NCI-H82 (cell line): ENCODE measurements at regions not wholly inside any gene's neighbourhood (a gene's known extent, or its start where the extent isn't known, plus 50 kb on each side); places are given as distances from the start of the nearest gene placed in this dataset.
A peak's percentile ranks its signal among the peaks of the same experiment; 100 is the strongest.
"Not testable (repeated sequence)": the region's sequence is repeated elsewhere in the genome, so short reads cannot be mapped to it uniquely, and the experiment has no call there.

Experiments used
- DNase-seq: peaks from one replicate; lab custom pipeline; 2025; lab: John Stamatoyannopoulos, UW

DNA sequence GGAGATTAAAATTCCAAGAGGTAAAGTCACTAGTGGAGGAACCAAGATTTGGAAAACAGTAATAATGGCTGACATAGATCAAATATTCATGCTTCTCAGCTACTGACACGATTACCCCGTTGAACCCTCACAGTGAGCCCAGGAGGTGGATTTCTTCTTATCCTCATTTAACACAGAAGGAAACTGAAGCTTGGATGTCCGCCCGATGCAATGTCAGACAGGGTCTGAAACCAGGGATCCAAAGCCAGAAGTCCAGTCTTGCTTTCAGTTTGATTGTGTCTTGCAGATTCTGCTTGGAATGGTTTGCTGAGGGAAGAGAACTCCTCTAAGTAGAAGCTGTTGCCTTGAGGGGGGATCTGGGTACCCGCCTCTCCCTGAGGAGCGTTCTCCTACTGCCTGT is 404.7 kb downstream of the KCNRG start:
- no peak for DNase-seq

GRCh38 chr13:50420718-50421472 is 405.7 kb downstream of the KCNRG start:
- DNase-seq, result no peak

DNA sequence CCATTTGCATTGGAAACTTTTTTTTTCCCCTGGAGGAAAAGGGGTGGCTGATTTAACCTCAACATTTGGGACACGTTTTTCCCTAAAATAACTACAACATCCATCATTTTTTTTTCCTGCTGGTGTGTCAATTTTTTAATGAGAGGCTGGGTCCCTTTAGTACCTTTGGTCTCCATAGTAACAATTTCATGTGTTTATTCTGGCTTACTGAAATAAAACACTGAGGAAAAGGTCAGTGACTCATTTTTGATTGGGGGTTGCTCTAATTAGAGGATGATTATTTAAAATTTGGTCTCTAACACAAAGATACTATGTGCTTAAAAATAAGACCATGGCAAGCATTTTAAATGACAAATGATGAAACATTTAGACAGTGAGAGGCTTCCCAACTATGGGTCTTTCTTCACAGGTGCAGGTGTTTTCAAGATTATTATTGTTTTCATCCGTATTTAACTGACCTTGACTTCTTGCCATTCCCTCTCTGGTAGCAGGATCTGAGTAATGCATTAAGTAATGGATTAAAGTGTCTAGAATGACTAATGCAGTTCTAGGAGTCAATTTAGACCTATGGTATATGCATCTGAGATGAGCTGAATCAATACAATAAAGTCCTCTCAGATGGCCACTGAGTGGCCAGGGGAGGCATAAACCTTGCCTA is 406.4 kb downstream of the KCNRG start:
- DNase-seq, result peak; percentile 23

GRCh38 chr13:50422181-50423148 is 407.2 kb downstream of the KCNRG start:
- no peak for DNase-seq

GRCh38 chr13:50424993-50425392 is 409.7 kb downstream of the KCNRG start:
- no peak for DNase-seq

DNA sequence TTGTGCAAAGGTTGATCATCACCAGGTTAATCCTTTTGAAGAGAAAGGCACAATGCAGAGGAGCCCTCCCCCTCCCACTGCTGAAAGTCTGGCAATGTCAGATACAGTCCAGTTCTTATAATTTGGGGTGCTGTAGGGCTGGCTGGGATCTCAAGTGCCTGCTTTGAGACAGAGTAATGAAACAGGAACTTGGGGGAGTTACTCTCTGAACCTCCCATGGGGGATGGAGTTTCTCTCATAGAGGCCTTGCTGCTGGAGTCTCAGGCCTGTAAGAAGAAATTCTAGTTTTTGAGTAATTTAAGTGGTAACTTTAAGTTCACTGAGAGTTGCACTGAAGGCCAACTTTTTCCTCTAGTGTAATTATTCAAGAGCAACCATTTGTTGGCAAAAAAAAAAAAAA is 410.5 kb downstream of the KCNRG start:
- no peak for DNase-seq

GRCh38 chr13:50426927-50427326 is 411.7 kb downstream of the KCNRG start:
- DNase-seq, result no peak

- DNase-seq, result not testable (repeated sequence)
Measured at GRCh38 chr13:50427511-50427910, 412.3 kb downstream of the KCNRG start.

GRCh38 chr13:50428183-50428877 is 413.1 kb downstream of the KCNRG start:
- DNase-seq, result no peak

DNA sequence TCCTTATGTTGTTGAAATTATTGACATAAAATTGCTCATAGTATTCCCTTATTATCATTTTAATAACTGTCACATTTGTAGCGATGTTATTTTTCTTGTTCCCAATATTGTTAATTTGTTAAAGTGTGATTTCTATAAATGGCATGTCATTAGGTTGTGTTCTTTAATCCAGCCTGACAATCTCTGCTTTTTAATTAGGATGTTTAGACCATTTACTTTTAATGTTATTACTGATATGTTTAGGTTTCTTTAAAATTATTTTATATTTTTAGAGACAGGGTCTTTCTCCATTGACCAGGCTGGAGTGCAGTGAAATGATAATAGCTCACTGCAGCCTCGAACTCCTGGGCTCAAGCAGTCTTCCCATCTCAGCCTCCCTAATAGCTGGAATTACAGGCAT is 408.5 kb downstream of the DLEU7 start:
- DNase-seq, result no peak

DNA sequence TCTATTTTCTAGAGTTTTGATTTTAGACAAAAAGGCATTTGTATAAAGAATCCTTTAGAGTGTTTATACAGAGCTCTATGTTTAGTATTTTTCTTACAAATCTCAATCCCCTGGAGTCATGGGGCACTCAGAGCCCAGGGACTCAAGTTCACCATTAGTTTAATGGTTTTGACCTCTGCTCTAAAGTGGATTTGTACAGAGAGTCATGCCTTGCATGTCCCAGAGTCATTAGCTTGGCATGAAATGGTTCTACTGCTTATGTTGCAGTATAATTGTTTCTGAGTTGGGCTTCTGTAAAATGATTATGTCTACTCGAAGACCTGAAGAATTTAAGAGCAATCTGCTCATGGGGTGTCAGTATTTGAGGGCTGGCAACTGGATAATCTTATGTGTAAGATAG is 406.2 kb downstream of the DLEU7 start:
- DNase-seq, result no peak

- no peak for DNase-seq
Measured at GRCh38 chr13:50438351-50438750, 405.1 kb downstream of the DLEU7 start.

DNA sequence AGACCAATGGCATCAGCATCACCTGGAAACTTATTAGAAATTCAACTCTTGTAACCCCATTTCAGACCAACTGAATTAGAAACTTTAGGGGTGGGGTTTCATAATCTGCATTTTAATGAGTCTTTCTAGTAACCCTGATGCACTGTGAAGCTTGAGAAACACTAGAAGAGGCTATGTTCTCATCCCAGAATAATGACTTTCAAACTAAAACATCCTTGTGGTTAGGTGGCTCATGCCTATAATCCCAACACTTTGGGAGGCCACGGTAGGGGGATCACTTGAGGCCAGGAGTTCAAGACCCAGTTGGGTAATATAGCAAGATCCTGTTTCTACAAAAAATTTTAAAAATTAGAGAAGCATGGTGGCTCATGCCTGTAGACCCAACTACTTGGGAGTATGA is 402.4 kb downstream of the DLEU7 start:
- no peak for DNase-seq

GRCh38 chr13:50444726-50445125 is 398.8 kb downstream of the DLEU7 start:
- DNase-seq, result no peak

GRCh38 chr13:50446611-50447010 is 396.9 kb downstream of the DLEU7 start:
- DNase-seq, result no peak

DNA sequence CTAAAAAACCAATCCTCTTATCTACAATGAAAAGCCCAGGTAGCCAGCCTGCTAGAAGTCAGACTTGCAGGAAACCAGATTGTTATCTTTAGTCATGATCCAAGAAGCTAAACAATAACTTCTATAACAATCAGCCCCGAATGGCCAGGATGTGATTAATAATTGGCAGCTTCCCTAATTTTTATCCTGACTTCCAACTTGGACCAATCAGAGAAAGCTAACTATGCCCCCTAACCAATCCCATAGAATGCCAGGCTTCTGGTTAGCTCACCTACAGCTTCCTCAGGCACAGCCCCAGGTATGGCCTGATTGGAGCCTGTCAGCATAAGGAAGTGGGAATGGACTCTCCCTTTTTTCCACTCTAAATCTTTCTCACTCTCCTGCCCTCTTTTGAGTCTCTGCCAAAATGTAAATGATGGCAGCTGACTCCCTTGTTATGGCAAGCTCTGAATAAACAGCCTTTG is 394.9 kb downstream of the DLEU7 start:
- DNase-seq, result no peak

- DNase-seq, result no peak
Measured at GRCh38 chr13:50449465-50449864, 394.0 kb downstream of the DLEU7 start.

GRCh38 chr13:50450279-50450678 is 393.2 kb downstream of the DLEU7 start:
- no peak for DNase-seq

- DNase-seq, result no peak
Measured at GRCh38 chr13:50451609-50452008, 391.9 kb downstream of the DLEU7 start.

DNA sequence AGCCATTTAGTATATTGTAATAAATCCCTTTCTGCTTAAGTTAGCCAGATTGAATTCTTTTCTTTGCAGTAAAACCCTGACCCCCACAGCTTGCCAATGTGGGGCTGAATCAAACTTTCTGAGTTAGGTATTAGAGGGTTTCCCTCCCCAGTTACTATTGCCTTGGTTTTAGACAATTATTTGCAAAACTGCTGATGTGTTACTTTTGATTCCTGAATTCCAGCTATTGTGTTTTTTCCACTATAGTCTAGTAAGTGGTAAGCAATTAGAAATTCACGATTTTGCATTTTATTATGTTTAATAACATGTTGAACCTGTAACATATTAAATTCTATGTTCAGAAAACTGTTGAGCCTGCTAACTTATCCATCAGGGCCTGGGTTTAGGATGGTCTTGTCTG is 391.5 kb downstream of the DLEU7 start:
- DNase-seq, result no peak

DNA sequence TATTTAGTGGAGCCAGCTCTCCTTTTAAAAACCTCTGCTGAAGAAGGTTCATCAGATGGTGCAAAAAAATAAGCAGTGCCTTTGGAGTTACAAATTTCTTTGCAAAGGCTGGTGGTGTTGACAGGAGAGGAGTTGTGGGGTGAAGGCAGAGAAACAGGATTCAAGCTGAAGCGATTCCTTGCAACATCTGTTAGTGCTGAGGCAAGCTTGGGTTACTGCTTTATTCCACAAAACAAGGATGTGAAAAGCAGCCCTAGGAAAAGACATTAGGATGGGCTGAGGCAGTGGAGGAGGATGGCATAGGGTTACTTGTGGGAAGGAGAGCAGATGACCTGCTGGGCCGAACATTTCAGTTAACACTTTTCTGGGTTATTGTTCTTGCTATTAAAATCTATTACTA is 390.7 kb downstream of the DLEU7 start:
- DNase-seq, result no peak

GRCh38 chr13:50453188-50453587 is 390.3 kb downstream of the DLEU7 start:
- no peak for DNase-seq
